ENCODE measurements at regions not wholly inside any gene's neighbourhood (a gene's known extent, or its start where the extent isn't known, plus 50 kb on each side); places are given as distances from the start of the nearest gene placed in this dataset.

DNA sequence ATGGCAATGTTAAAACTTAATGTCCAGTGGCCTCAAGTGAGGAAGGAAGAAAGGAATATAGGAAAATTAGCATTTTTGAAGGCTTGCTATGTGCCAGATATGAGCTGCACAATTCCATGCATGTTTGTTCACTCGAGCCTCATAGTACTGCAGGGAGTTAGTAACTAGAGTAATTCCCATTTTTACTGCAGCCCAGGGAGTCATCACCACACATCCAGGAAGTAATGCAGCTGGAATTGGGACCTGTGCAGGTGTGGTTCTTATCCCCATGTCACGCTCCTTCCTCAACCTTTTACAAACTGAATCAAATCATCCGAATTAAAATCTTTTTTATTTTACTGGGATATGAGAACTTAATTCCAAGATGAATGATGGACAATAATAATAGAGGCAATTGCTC, 149.5 kb upstream of the MAFB start:
- TF ChIP-seq, protein P1, sequence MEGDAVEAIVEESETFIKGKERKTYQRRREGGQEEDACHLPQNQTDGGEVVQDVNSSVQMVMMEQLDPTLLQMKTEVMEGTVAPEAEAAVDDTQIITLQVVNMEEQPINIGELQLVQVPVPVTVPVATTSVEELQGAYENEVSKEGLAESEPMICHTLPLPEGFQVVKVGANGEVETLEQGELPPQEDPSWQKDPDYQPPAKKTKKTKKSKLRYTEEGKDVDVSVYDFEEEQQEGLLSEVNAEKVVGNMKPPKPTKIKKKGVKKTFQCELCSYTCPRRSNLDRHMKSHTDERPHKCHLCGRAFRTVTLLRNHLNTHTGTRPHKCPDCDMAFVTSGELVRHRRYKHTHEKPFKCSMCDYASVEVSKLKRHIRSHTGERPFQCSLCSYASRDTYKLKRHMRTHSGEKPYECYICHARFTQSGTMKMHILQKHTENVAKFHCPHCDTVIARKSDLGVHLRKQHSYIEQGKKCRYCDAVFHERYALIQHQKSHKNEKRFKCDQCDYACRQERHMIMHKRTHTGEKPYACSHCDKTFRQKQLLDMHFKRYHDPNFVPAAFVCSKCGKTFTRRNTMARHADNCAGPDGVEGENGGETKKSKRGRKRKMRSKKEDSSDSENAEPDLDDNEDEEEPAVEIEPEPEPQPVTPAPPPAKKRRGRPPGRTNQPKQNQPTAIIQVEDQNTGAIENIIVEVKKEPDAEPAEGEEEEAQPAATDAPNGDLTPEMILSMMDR (IDR thresholded peaks at IDR 0.05 in 8 of 11, conservative IDR thresholded peaks at IDR 0.05 in 3 of 11) = no peak
- TF ChIP-seq POLR2A (IDR thresholded peaks at IDR 0.05) = no peak

Data from spleen (tissue), 7 donors.